Esophagus muscularis mucosa (tissue), 4 donors: ENCODE measurements at regions not wholly inside any gene's neighbourhood (a gene's known extent, or its start where the extent isn't known, plus 50 kb on each side); places are given as distances from the start of the nearest gene placed in this dataset.

Source experiments
- DNase-seq: peaks from one replicate; pipeline ENCODE4 v3.0.0-alpha.2; 2017; ENCODE audit errors: extremely low spot score
- H3K27ac ChIP-seq, 4 donors: fragments of 200-600 bp; sonication (generic); replicated peaks in 1 of 4; 1 replicate in 3 of 4; 2 replicates in 1 of 4; pipeline ENCODE4 v1.5.1; 2016 to 2019; ENCODE audit warnings: mild to moderate bottlenecking in 1 of 4
- H3K27me3 ChIP-seq, 4 donors: fragments of 200-600 bp; sonication (generic); one replicate each; pipeline versions ENCODE4 v1.5.1 to v1.6.0; 2016 to 2019
- H3K36me3 ChIP-seq, 4 donors: fragments of 200-600 bp; sonication (generic); one replicate each; pipeline ENCODE4 v1.5.1; 2016 to 2019
- H3K4me1 ChIP-seq, 4 donors: fragments of 200-600 bp; sonication (generic); one replicate each; pipeline ENCODE4 v1.5.1; 2016 to 2019
- H3K4me3 ChIP-seq, 4 donors: fragments of 200-600 bp; sonication (generic); 1 replicate in 2 of 4; 2 replicates in 2 of 4; pipeline ENCODE4 v1.5.1; 2016 to 2019; ENCODE audit warnings: mild to moderate bottlenecking in 4 of 4, moderate library complexity in 1 of 4
- H3K9me3 ChIP-seq, 4 donors: fragments of 200-600 bp; sonication (generic); 1 replicate in 3 of 4; 2 replicates in 1 of 4; pipeline ENCODE4 v1.5.1; 2016 to 2019
- EP300 ChIP-seq: sonication (generic); formaldehyde crosslinking; IDR thresholded peaks from one replicate; pipeline ENCODE4 v1.6.1; 2017; ENCODE audit warnings: antibody characterized with exemption
- POLR2A ChIP-seq: fragments of 450-650 bp; IDR thresholded peaks from one replicate; pipeline ENCODE4 v1.6.1; 2017; ENCODE audit warnings: antibody characterized with exemption, moderate library complexity, mild to moderate bottlenecking, low read depth
- POLR2AphosphoS5 ChIP-seq, 2 donors: sonication (generic); formaldehyde crosslinking; IDR thresholded peaks; one replicate each; pipeline ENCODE4 v1.6.1; 2017; ENCODE audit warnings: antibody characterized with exemption in 2 of 2
- WGBS: methylation state at CpG from one replicate; pipeline ENCODE4 v1.1.5; 2018; 5-methylcytosine and 5-hydroxymethylcytosine counted together
- intact Hi-C: fragments of 100-400 bp; cut with DNase I; formaldehyde crosslinking; loops from one replicate; pipeline ENCODE4 v1.15.1; 2023
- TF ChIP-seq, protein P1 (sequence below), 3 experiments: fragments of 200-600 bp in 2 of 3; fragments of 450-650 bp in 1 of 3; sonication (generic) in 2 of 3; IDR thresholded peaks; one replicate each; pipeline ENCODE4 v1.5.1; 2017 to 2019; ENCODE audit warnings: antibody characterized with exemption in 3 of 3, mild to moderate bottlenecking in 2 of 3, moderate library complexity in 1 of 3

DNA sequence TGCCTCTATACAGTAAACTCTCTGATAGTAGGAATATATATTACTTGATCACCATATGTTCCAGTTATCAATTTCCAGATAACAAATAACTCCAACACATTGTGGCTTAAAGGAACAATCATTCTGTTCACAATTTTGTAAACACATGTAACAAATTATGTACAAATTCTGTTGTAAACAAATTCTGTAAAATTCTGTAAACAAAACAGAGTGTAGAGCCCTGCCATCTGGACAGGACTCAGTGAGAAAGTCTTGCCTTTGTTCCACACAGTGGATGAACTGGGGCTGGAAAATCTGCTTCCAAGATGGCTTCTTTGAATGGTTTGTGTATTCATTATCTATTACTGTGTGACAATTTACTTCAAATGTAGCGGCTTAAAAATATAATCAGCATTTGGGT is 69.0 kb upstream of the LRRC7 start:
- no peak for DNase-seq
- no peak for TF ChIP-seq POLR2AphosphoS5 (IDR thresholded peaks at IDR 0.05)
- TF ChIP-seq POLR2A = no peak
- H3K36me3 ChIP-seq = no peaks in the 10 kb centered on the region
- H3K27me3 ChIP-seq = no peaks in the 10 kb centered on the region
- H3K9me3 ChIP-seq = no peaks in the 10 kb centered on the region
- WGBS = 94% methylated on average over 1 of the region's 1 CpG
- intact Hi-C loops = no loop called here
- no peaks in the 10 kb centered on the region for H3K4me1 ChIP-seq
- H3K27ac ChIP-seq = no peak overlapping the region
- H3K4me3 ChIP-seq = no peak overlapping the region

DNA sequence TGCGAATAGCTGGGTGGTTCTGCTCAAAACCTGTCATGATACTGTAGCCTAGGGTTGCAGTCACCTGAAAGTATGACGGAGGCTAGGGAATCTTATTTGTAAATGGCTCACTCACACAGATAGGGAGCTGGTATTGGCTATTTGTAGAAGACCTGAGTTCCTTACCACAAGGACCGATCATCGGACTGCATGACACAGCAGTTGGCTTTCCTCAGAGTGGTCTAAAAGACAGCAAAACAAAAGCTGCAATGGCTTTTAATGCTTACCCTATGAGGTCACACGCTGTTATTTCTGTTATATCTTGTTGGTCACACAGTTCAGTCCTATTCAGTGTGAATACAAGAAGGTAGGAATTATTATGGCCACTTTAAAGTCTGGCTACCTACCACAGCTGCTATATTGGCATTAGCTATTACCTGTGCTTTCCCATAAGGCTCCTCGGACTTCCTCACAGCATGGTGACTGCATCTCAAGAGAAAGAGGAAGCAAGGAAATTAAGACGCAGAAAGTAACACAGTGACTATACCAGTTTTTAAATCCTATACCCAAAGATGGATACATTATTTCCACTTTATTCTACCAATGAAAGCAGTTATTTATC is 68.4 kb upstream of the LRRC7 start:
- intact Hi-C loops = no loop called here
- no peaks in the 10 kb centered on the region for H3K9me3 ChIP-seq
- H3K36me3 ChIP-seq = no peaks in the 10 kb centered on the region
- no peak overlapping the region for H3K4me3 ChIP-seq
- H3K4me1 ChIP-seq = no peaks in the 10 kb centered on the region
- no peak overlapping the region for H3K27ac ChIP-seq
- no peak for DNase-seq
- TF ChIP-seq EP300 (no peak), POLR2A (no peak)
- TF ChIP-seq, protein P1, sequence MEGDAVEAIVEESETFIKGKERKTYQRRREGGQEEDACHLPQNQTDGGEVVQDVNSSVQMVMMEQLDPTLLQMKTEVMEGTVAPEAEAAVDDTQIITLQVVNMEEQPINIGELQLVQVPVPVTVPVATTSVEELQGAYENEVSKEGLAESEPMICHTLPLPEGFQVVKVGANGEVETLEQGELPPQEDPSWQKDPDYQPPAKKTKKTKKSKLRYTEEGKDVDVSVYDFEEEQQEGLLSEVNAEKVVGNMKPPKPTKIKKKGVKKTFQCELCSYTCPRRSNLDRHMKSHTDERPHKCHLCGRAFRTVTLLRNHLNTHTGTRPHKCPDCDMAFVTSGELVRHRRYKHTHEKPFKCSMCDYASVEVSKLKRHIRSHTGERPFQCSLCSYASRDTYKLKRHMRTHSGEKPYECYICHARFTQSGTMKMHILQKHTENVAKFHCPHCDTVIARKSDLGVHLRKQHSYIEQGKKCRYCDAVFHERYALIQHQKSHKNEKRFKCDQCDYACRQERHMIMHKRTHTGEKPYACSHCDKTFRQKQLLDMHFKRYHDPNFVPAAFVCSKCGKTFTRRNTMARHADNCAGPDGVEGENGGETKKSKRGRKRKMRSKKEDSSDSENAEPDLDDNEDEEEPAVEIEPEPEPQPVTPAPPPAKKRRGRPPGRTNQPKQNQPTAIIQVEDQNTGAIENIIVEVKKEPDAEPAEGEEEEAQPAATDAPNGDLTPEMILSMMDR (IDR thresholded peaks at IDR 0.05) = no peak
- WGBS = 94% methylated on average over 7 of the region's 7 CpGs
- H3K27me3 ChIP-seq = no peaks in the 10 kb centered on the region

DNA sequence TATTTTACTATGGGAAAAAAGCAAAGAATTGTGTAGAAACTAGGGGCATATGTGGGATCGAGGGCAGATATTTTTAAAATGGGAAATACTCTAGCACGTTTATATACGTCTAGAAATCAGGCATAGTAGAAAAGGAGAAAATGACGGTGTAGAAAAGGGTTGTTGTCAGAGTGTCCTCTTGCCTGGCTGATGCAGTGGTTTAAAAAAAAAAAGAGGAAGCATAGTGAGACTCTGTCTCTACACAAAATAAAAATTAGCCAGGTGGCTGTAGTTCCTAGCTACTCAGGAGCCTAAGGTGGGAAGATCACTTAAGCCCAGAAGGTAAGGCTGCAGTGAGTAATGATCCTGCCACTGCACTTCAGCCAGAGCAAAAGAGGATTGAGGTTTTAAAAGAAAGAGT is 64.7 kb upstream of the LRRC7 start:
- no peak for DNase-seq
- intact Hi-C loops = no loop called here
- 75% methylated on average over 4 of the region's 4 CpGs for WGBS
- TF ChIP-seq, protein P1 (IDR thresholded peaks at IDR 0.05) = no peak
- TF ChIP-seq EP300 (no peak), POLR2AphosphoS5 (IDR thresholded peaks at IDR 0.05) (no peak), POLR2A (no peak)
- no peaks in the 10 kb centered on the region for H3K4me1 ChIP-seq
- no peaks in the 10 kb centered on the region for H3K36me3 ChIP-seq
- H3K27ac ChIP-seq = no peak overlapping the region
- H3K4me3 ChIP-seq = no peak overlapping the region
- H3K27me3 ChIP-seq = no peaks in the 10 kb centered on the region
- no peaks in the 10 kb centered on the region for H3K9me3 ChIP-seq

DNA sequence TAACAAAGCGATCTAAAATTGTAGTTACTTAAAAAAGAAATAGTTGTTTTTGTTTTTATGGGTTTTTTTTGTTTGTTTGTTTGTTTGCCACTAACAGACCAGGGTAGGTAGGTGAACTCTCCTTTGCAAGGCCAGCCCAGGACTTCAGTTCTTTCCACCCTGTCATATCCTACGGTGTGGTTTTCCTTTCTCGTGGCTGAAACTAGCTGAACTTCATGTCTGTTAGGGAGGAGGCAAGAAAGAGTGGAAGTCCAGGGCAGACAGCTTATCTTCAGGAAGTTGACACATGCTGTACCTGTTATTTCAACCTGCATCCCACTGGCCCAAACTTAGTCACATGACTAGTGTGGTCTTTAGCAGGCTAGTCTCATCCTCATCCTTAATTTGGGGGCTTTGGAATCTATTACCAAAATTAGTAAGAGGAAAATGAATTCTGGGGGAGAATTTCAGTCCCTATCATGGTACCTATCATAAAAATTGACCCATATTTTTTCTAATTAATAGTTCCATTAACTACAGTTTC is 62.9 kb upstream of the LRRC7 start:
- no peak overlapping the region for H3K27ac ChIP-seq
- no peaks in the 10 kb centered on the region for H3K36me3 ChIP-seq
- intact Hi-C loops = no loop called here
- H3K27me3 ChIP-seq = no peaks in the 10 kb centered on the region
- TF ChIP-seq, protein P1 (IDR thresholded peaks at IDR 0.05) = no peak
- TF ChIP-seq POLR2A (no peak), EP300 (no peak), POLR2AphosphoS5 (IDR thresholded peaks at IDR 0.05) (no peak)
- DNase-seq = no peak
- H3K4me3 ChIP-seq = no peak overlapping the region
- 31% methylated on average over 3 of the region's 3 CpGs for WGBS
- no peaks in the 10 kb centered on the region for H3K4me1 ChIP-seq
- H3K9me3 ChIP-seq = no peaks in the 10 kb centered on the region

DNA sequence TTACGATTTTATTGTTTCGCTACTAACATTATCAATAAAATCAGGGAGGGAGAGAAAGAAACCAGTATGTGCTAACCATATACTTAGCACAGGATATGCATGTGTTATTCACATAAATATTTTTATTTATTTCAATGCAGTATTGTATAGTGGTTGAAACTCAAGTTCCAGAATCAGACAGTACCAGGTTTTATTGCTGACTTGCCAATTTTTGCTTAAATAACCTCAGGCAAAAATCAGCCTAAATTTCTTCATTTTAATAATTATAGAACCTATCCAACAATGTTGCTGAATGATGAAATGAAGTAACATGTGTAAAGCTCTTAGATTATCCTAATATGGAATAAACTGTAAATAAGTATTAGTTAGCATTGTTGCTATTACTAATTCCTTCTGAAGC is 61.4 kb upstream of the LRRC7 start:
- intact Hi-C loops = no loop called here
- Histone ChIP-seq H3K36me3 (no peaks in the 10 kb centered on the region), H3K4me1 (no peaks in the 10 kb centered on the region), H3K4me3 (no peak overlapping the region), H3K27me3 (no peaks in the 10 kb centered on the region), H3K27ac (no peak overlapping the region), H3K9me3 (no peaks in the 10 kb centered on the region)
- no peak for DNase-seq
- 99% methylated on average over 2 of the region's 2 CpGs for WGBS
- TF ChIP-seq POLR2A = no peak
- TF ChIP-seq, protein P1 (IDR thresholded peaks at IDR 0.05) = no peak
- TF ChIP-seq POLR2AphosphoS5 (IDR thresholded peaks at IDR 0.05) = no peak
- no peak for TF ChIP-seq EP300
